OCI-LY7 (cell line): ENCODE measurements at regions not wholly inside any gene's neighbourhood (a gene's known extent, or its start where the extent isn't known, plus 50 kb on each side); places are given as distances from the start of the nearest gene placed in this dataset.

Source experiments
- CTCF ChIP-seq: fragments of 200-600 bp; sonication (generic); conservative IDR thresholded peaks from 2 replicates; pipeline ENCODE4 v1.5.1; 2014; ENCODE audit warnings: mild to moderate bottlenecking, antibody characterized with exemption, low read length, moderate library complexity, mixed read lengths
- EZH2phosphoT487 ChIP-seq: fragments of 200-600 bp; sonication (generic); IDR thresholded peaks from 2 replicates; pipeline ENCODE4 v1.6.1; 2018; ENCODE audit warnings: low read depth, borderline replicate concordance, mild to moderate bottlenecking, mixed run types, antibody characterized with exemption, low read length, moderate library complexity, mixed read lengths

GRCh38 chr17:79323566-79323965, 248.9 kb downstream of the ENGASE start:
- TF ChIP-seq CTCF: no peak
- TF ChIP-seq EZH2phosphoT487: no peak
